MM.1S (cell line): ENCODE measurements at regions not wholly inside any gene's neighbourhood (a gene's known extent, or its start where the extent isn't known, plus 50 kb on each side); places are given as distances from the start of the nearest gene placed in this dataset.
"Not testable (repeated sequence)": the region's sequence is repeated elsewhere in the genome, so short reads cannot be mapped to it uniquely, and the experiment has no call there.

Experiments
- CTCF ChIP-seq: fragments of 300-600 bp; sonication (generic); IDR thresholded peaks from 2 replicates; pipeline ENCODE4 v1.5.1; 2016; ENCODE audit warnings: antibody characterized with exemption, low read length, mixed read lengths
- EZH2 ChIP-seq: fragments of 300-600 bp; sonication (generic); optimal IDR thresholded peaks from 2 replicates; pipeline ENCODE3; 2017; ENCODE audit warnings: low read depth, mild to moderate bottlenecking, antibody characterized with exemption, low read length, mixed read lengths
- EZH2phosphoT487 ChIP-seq: fragments of 300-600 bp; sonication (generic); IDR thresholded peaks from 2 replicates; pipeline ENCODE4 v1.6.1; 2018; ENCODE audit warnings: antibody characterized with exemption, low read length

- TF ChIP-seq CTCF, EZH2, EZH2phosphoT487: not testable (repeated sequence)
Measured at GRCh38 chr14:105729825-105730368, 203.5 kb downstream of the TMEM121 start.
